ENCODE measurements at regions not wholly inside any gene's neighbourhood (a gene's known extent, or its start where the extent isn't known, plus 50 kb on each side); places are given as distances from the start of the nearest gene placed in this dataset.

GRCh38 chr12:118655588-118655987, 279.2 kb downstream of the SUDS3 start:
- H3K27ac ChIP-seq = no peak overlapping the region
- H3K4me3 ChIP-seq = no peak overlapping the region
- ATAC-seq (ENCODE audit: low FRiP score in 2 of 2) (no peak), DNase-seq (no peak)
- no peaks in the 10 kb centered on the region for H3K36me3 ChIP-seq
- no peaks in the 10 kb centered on the region for H3K4me1 ChIP-seq
- 52 to 74% methylated on average over 1 of the region's 1 CpG for WGBS, 2 donors
- no peaks in the 10 kb centered on the region for H3K27me3 ChIP-seq
- H3K9me3 ChIP-seq = no peaks in the 10 kb centered on the region
- TF ChIP-seq POLR2A (IDR thresholded peaks at IDR 0.05) (no peak), CTCF (IDR thresholded peaks at IDR 0.05) (no peak), POLR2AphosphoS5 (IDR thresholded peaks at IDR 0.05) (no peak), EP300 (IDR thresholded peaks at IDR 0.05) (no peak)

- no peak for TF ChIP-seq POLR2AphosphoS5 (IDR thresholded peaks at IDR 0.05)
- TF ChIP-seq EP300 (IDR thresholded peaks at IDR 0.05) = no peak
- no peak for TF ChIP-seq CTCF (IDR thresholded peaks at IDR 0.05)
- no peak for TF ChIP-seq POLR2A (IDR thresholded peaks at IDR 0.05)
- no peak overlapping the region for H3K4me3 ChIP-seq
- H3K9me3 ChIP-seq = no peaks in the 10 kb centered on the region
- DNase-seq (no peak), ATAC-seq (ENCODE audit: low FRiP score in 2 of 2) (no peak)
- WGBS, 2 donors = 31 to 38% methylated on average over 7 of the region's 7 CpGs
- H3K36me3 ChIP-seq = no peaks in the 10 kb centered on the region
- no peak overlapping the region for H3K27ac ChIP-seq
- no peaks in the 10 kb centered on the region for H3K4me1 ChIP-seq
- H3K27me3 ChIP-seq = no peaks in the 10 kb centered on the region
These were observed 300.9 kb upstream of the SRRM4 start for GRCh38 chr12:118680356-118680963.

GRCh38 chr12:118682656-118683055, 298.7 kb upstream of the SRRM4 start:
- ATAC-seq (ENCODE audit: low FRiP score in 2 of 2) (no peak), DNase-seq (no peak)
- H3K36me3 ChIP-seq = no peaks in the 10 kb centered on the region
- H3K4me3 ChIP-seq = no peak overlapping the region
- H3K9me3 ChIP-seq = no peaks in the 10 kb centered on the region
- 45 to 64% methylated on average over 3 of the region's 3 CpGs for WGBS, 2 donors
- no peak for TF ChIP-seq POLR2A (IDR thresholded peaks at IDR 0.05)
- no peak for TF ChIP-seq CTCF (IDR thresholded peaks at IDR 0.05)
- TF ChIP-seq POLR2AphosphoS5 (IDR thresholded peaks at IDR 0.05) = no peak
- TF ChIP-seq EP300 (IDR thresholded peaks at IDR 0.05) = no peak
- no peaks in the 10 kb centered on the region for H3K4me1 ChIP-seq
- H3K27me3 ChIP-seq = no peaks in the 10 kb centered on the region
- no peak overlapping the region for H3K27ac ChIP-seq

DNA sequence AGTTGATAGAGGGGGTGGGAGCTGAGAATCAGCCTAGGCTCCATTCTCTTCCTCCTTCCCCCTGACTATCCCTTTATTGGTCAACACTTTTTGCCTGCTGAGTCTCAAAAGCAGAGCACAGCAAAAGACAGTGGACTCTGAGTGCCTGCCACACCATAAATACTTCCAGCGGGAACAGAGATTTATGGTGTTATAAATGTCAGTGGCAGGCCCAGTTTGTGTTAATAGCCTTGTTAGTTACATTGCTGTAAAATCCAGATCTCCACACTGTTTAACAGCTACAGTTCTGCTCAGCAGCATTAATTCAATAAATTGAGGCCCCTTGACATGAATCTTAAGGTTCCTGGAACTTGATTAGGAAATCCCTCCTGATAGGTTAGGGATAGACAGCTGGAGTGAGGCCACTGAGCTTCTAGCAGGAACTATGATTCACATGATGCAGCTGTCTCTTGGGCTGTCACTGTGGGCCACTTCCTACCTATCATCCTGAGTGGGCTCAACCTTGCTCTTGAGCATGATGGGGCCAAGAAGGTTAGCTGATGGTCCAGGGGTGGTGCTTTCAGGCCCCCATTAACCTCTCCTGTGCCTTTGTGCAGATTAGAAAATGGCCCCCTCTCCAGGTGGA, 295.2 kb upstream of the SRRM4 start:
- TF ChIP-seq EP300 (IDR thresholded peaks at IDR 0.05) = no peak
- no peak for TF ChIP-seq POLR2AphosphoS5 (IDR thresholded peaks at IDR 0.05)
- TF ChIP-seq CTCF (IDR thresholded peaks at IDR 0.05) = no peak
- TF ChIP-seq POLR2A (IDR thresholded peaks at IDR 0.05) = no peak
- no peaks in the 10 kb centered on the region for H3K4me1 ChIP-seq
- H3K4me3 ChIP-seq = no peak overlapping the region
- DNase-seq = no peak
- H3K9me3 ChIP-seq = no peaks in the 10 kb centered on the region
- no peaks in the 10 kb centered on the region for H3K27me3 ChIP-seq
- WGBS, 2 donors = 56 to 67% methylated on average over 1 of the region's 1 CpG
- no peaks in the 10 kb centered on the region for H3K36me3 ChIP-seq
- no peak for ATAC-seq (ENCODE audit: low FRiP score in 2 of 2)
- H3K27ac ChIP-seq = no peak overlapping the region

DNA sequence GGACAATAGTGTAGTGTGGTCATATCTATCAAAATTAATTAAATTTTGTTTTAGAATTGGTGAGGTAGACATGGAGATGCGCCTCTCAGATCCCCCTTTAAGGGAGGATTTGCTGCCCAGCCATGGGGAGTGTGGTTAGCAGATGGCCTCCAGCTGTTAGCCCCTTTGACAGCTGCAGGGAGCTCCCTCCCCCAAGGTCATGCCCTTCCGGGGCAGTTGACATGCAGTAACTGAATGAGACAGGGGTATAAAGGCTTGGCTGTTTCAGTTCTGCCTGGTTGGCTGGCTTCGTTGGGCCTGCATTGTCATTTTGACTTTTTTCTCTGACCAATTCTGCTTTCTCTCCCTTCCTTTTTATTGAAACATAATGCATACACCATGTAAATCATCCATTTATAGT, 291.5 kb upstream of the SRRM4 start:
- TF ChIP-seq POLR2AphosphoS5 (IDR thresholded peaks at IDR 0.05) (no peak), POLR2A (IDR thresholded peaks at IDR 0.05) (no peak), EP300 (IDR thresholded peaks at IDR 0.05) (no peak), CTCF (IDR thresholded peaks at IDR 0.05) (no peak)
- H3K4me1 ChIP-seq = no peaks in the 10 kb centered on the region
- no peaks in the 10 kb centered on the region for H3K9me3 ChIP-seq
- H3K27ac ChIP-seq = no peak overlapping the region
- DNase-seq (no peak), ATAC-seq (ENCODE audit: low FRiP score in 2 of 2) (peak in 1 of 2 donors; percentile 5)
- no peak overlapping the region for H3K4me3 ChIP-seq
- 14 to 21% methylated on average over 3 of the region's 3 CpGs for WGBS, 2 donors
- H3K36me3 ChIP-seq = no peaks in the 10 kb centered on the region
- H3K27me3 ChIP-seq = no peaks in the 10 kb centered on the region
